H1 (cell line): ENCODE measurements at regions not wholly inside any gene's neighbourhood (a gene's known extent, or its start where the extent isn't known, plus 50 kb on each side); places are given as distances from the start of the nearest gene placed in this dataset.

Experiments used
- CTCF ChIA-PET: fragments of 300-600 bp; sonication (Branson Sonifier 250); formaldehyde crosslinking; loops from one replicate; lab custom pipeline; 2021; ENCODE audit not compliant: partially characterized antibody; lab: Charles Lee
- POLR2A ChIA-PET: fragments of 300-600 bp; sonication (Branson Sonifier 250); formaldehyde crosslinking; loops from one replicate; lab custom pipeline; 2021; ENCODE audit warnings: inconsistent platforms; ENCODE audit not compliant: partially characterized antibody; lab: Charles Lee
- DNase-seq, 2 experiments: peaks; one replicate each; pipeline versions ENCODE4 v3.0.0 to v3.0.0-alpha.2; 2010 to 2022; ENCODE audit warnings: low spot score in 2 of 2, low read depth in 1 of 2, mixed read lengths in 1 of 2
- FAIRE-seq: peaks from 2 replicates; lab custom pipeline; 2011; peaks lifted over from hg19 to GRCh38; lab: Jason Lieb, UNC
- H2AFZ ChIP-seq: 2 replicates; pipeline ENCODE4 v1.8.1; 2012; ENCODE audit warnings: low read length, inconsistent platforms
- H2AK5ac ChIP-seq: 2 replicates; pipeline ENCODE4 v1.6.1; 2013; ENCODE audit warnings: low read depth, low read length
- H2BK120ac ChIP-seq: replicated peaks from 2 replicates; pipeline ENCODE3; 2013; ENCODE audit warnings: low read depth, low read length, inconsistent platforms
- H2BK12ac ChIP-seq: 2 replicates; pipeline ENCODE4 v1.6.1; 2013; ENCODE audit warnings: low read depth, low read length
- H2BK15ac ChIP-seq: 2 replicates; pipeline ENCODE4 v1.6.1; 2013; ENCODE audit warnings: low read length
- H2BK20ac ChIP-seq: 2 replicates; pipeline ENCODE4 v1.6.1; 2013; ENCODE audit warnings: low read length
- H2BK5ac ChIP-seq: 2 replicates; pipeline ENCODE4 v1.6.1; 2013; ENCODE audit warnings: low read depth, low read length
- H3K14ac ChIP-seq: 2 replicates; pipeline ENCODE4 v1.6.1; 2013; ENCODE audit warnings: inconsistent platforms; ENCODE audit not compliant: insufficient read length
- H3K18ac ChIP-seq: 2 replicates; pipeline ENCODE4 v1.6.1; 2013; ENCODE audit warnings: low read length; ENCODE audit errors: extremely low read depth
- H3K23ac ChIP-seq: 2 replicates; pipeline ENCODE4 v1.6.1; 2013; ENCODE audit warnings: inconsistent platforms; ENCODE audit not compliant: insufficient read length
- H3K23me2 ChIP-seq: 2 replicates; pipeline ENCODE4 v1.6.1; 2013; ENCODE audit warnings: low read depth, low read length
- H3K27ac ChIP-seq: 2 replicates; pipeline ENCODE4 v1.6.1; 2011; ENCODE audit warnings: low read depth, low read length, inconsistent platforms
- H3K27me3 ChIP-seq, 4 experiments: replicated peaks in 1 of 4; 1 replicate in 1 of 4; 2 replicates in 3 of 4; pipeline versions ENCODE4 v1.6.1 to v1.8.1; 2011 to 2013; ENCODE audit warnings: low read length in 3 of 4, mild to moderate bottlenecking in 3 of 4, inconsistent platforms in 2 of 4, mixed read lengths in 2 of 4, moderate library complexity in 1 of 4; ENCODE audit not compliant: control insufficient read depth in 3 of 4, insufficient read depth in 3 of 4; ENCODE audit errors: extremely low read depth in 1 of 4
- H3K36me3 ChIP-seq, 4 experiments: 2 replicates each; pipeline versions ENCODE4 v1.6.1 to v1.8.1; 2011 to 2013; ENCODE audit warnings: mild to moderate bottlenecking in 4 of 4, low read length in 3 of 4, moderate library complexity in 2 of 4, control low read depth in 1 of 4, inconsistent platforms in 1 of 4; ENCODE audit not compliant: insufficient read depth in 4 of 4, control insufficient read depth in 2 of 4
- H3K4ac ChIP-seq: replicated peaks from 2 replicates; pipeline ENCODE3; 2013; ENCODE audit warnings: low read length, low read depth, mixed read lengths, inconsistent platforms; ENCODE audit not compliant: insufficient read length
- H3K4me1 ChIP-seq, 4 experiments: replicated peaks in 1 of 4; 1 replicate in 1 of 4; 2 replicates in 3 of 4; pipeline versions ENCODE4 v1.6.1 to v1.8.1; 2011 to 2013; ENCODE audit warnings: low read length in 3 of 4, inconsistent platforms in 2 of 4, mixed read lengths in 1 of 4; ENCODE audit not compliant: insufficient read depth in 4 of 4, control insufficient read depth in 3 of 4
- H3K4me2 ChIP-seq, 2 experiments: 2 replicates each; pipeline versions ENCODE4 v1.6.1 to v1.8.1; 2011 to 2013; ENCODE audit warnings: low read depth in 2 of 2, low read length in 2 of 2, control low read depth in 1 of 2, inconsistent platforms in 1 of 2, mild to moderate bottlenecking in 1 of 2; ENCODE audit not compliant: insufficient read depth in 1 of 2
- H3K4me3 ChIP-seq, 4 experiments: fragments of 200-600, 300-600 bp in 1 of 4; sonication (generic), shearing (Covaris generic), sonication (Bioruptor Twin) in 1 of 4; 2 replicates each; pipeline versions ENCODE4 v1.5.1 to v1.8.1; 2011 to 2016; ENCODE audit warnings: low read length in 4 of 4, low read depth in 3 of 4, control low read depth in 2 of 4, inconsistent platforms in 2 of 4, mild to moderate bottlenecking in 2 of 4, mixed read lengths in 1 of 4, moderate library complexity in 1 of 4; ENCODE audit not compliant: insufficient read depth in 2 of 4; ENCODE audit errors: extremely low read depth in 1 of 4
- H3K56ac ChIP-seq: replicated peaks from 2 replicates; pipeline ENCODE3; 2013; ENCODE audit warnings: low read depth, mild to moderate bottlenecking, mixed read lengths, low read length, inconsistent platforms; ENCODE audit not compliant: insufficient read length
- H3K79me1 ChIP-seq: 2 replicates; pipeline ENCODE4 v1.6.1; 2013; ENCODE audit warnings: low read depth, low read length, control low read depth
- H3K79me2 ChIP-seq, 2 experiments: 2 replicates each; pipeline versions ENCODE4 v1.6.1 to v1.8.1; 2012 to 2013; ENCODE audit warnings: low read length in 2 of 2, mild to moderate bottlenecking in 2 of 2, inconsistent platforms in 1 of 2; ENCODE audit not compliant: insufficient read depth in 2 of 2, control insufficient read depth in 1 of 2
- H3K9ac ChIP-seq, 4 experiments: replicated peaks in 1 of 4; 1 replicate in 1 of 4; 2 replicates in 3 of 4; pipeline versions ENCODE4 v1.6.1 to v1.8.1; 2011 to 2013; ENCODE audit warnings: low read depth in 3 of 4, low read length in 3 of 4, control low read depth in 2 of 4, mild to moderate bottlenecking in 2 of 4, moderate library complexity in 2 of 4, inconsistent platforms in 1 of 4; ENCODE audit errors: extremely low read depth in 1 of 4
- H3K9me3 ChIP-seq, 2 experiments: 2 replicates each; pipeline versions ENCODE4 v1.6.1 to v1.8.1; 2012 to 2013; ENCODE audit warnings: mild to moderate bottlenecking in 2 of 2, moderate library complexity in 2 of 2, control low read depth in 1 of 2, inconsistent platforms in 1 of 2, low read depth in 1 of 2, low read length in 1 of 2, mixed read lengths in 1 of 2; ENCODE audit not compliant: insufficient read depth in 2 of 2
- H4K20me1 ChIP-seq, 2 experiments: replicated peaks in 1 of 2; 2 replicates each; pipeline versions ENCODE3 to v1.8.1; 2011 to 2013; ENCODE audit warnings: inconsistent platforms in 2 of 2, low read length in 2 of 2, mild to moderate bottlenecking in 1 of 2; ENCODE audit not compliant: insufficient read depth in 2 of 2, control insufficient read depth in 1 of 2
- H4K5ac ChIP-seq: 2 replicates; pipeline ENCODE4 v1.6.1; 2013; ENCODE audit warnings: low read length, low read depth, mixed read lengths, inconsistent platforms; ENCODE audit not compliant: insufficient read length
- H4K8ac ChIP-seq: 2 replicates; pipeline ENCODE4 v1.8.0; 2013; ENCODE audit warnings: mild to moderate bottlenecking, moderate library complexity, low read length, inconsistent platforms; ENCODE audit not compliant: insufficient read depth; ENCODE audit errors: extremely low read depth
- H4K91ac ChIP-seq: replicated peaks from 2 replicates; pipeline ENCODE3; 2013; ENCODE audit warnings: low read length, mixed read lengths, inconsistent platforms; ENCODE audit not compliant: insufficient read length
- NRF1 ChIP-seq: IDR thresholded peaks from 2 replicates; pipeline ENCODE4 v1.6.1; 2011; ENCODE audit warnings: mild to moderate bottlenecking, low read depth, low read length, improper control_type of control experiment
- POLR2A ChIP-seq, 2 experiments: IDR thresholded peaks; 1 replicate in 1 of 2; 2 replicates in 1 of 2; pipeline ENCODE4 v1.6.1; 2011; ENCODE audit warnings: low read depth in 2 of 2, low read length in 2 of 2, mild to moderate bottlenecking in 2 of 2; ENCODE audit errors: control extremely low read depth in 1 of 2
- SP1 ChIP-seq: IDR thresholded peaks from 2 replicates; pipeline ENCODE4 v1.6.1; 2011; ENCODE audit warnings: low read depth, low read length
- TBP ChIP-seq: IDR thresholded peaks from 2 replicates; pipeline ENCODE4 v1.6.1; 2011; ENCODE audit warnings: low read depth, low read length, improper control_type of control experiment
- WGBS, 2 experiments: shearing (Covaris generic) in 1 of 2; methylation state at CpG; one replicate each; pipeline versions ENCODE4 v1.1.6 to v1.1.7; 2013 to 2015; ENCODE audit warnings: low lambda C conversion rate in 2 of 2, mixed read lengths in 2 of 2, inconsistent platforms in 1 of 2, low coverage in 1 of 2, missing lambda C conversion rate in 1 of 2; ENCODE audit not compliant: insufficient replicate concordance in 2 of 2, insufficient coverage in 1 of 2, insufficient read length in 1 of 2; ENCODE audit errors: extremely low coverage in 1 of 2, missing lambda C conversion rate in 1 of 2; 5-methylcytosine and 5-hydroxymethylcytosine counted together

- Histone ChIP-seq H2BK120ac (no peak overlapping the region), H4K20me1 (no peaks in the 10 kb centered on the region), H2BK5ac (no peak overlapping the region), H3K4me2 (no peak overlapping the region), H3K79me2 (no peaks in the 10 kb centered on the region)
- TF ChIP-seq SP1 (no peak), NRF1 (no peak), TBP (no peak), POLR2A (IDR thresholded peaks at IDR 0.05; ENCODE audit: control extremely low read depth in 1 of 2, low read depth in 2 of 2, low read length in 2 of 2) (no peak)
- TF ChIP-seq, all 59 proteins: peak for 0
- no peak overlapping the region for H2BK15ac ChIP-seq
- H3K23ac ChIP-seq, result no peak overlapping the region
- H2AK5ac ChIP-seq, result no peak overlapping the region
- no peak overlapping the region for H3K4me3 ChIP-seq
- H3K79me1 ChIP-seq, result no peaks in the 10 kb centered on the region
- ChIA-PET CTCF (no interaction called here), POLR2A (no interaction called here)
- no peak overlapping the region for H3K9ac ChIP-seq
- DNase-seq (no peak), FAIRE-seq (no peak)
- H2AFZ ChIP-seq, result no peak overlapping the region
- 94% methylated on average over 1 of the region's 1 CpG; no CpG with 5 or more reads in 1 of the 2 experiments for WGBS, 2 experiments
- no peaks in the 10 kb centered on the region for H3K36me3 ChIP-seq
- H3K9me3 ChIP-seq, result peaks cover 6 to 11% of the 10 kb centered on the region in 2 experiments; a peak in 3 of 4 replicates
- H3K18ac ChIP-seq, result no peak overlapping the region
- H3K27ac ChIP-seq, result no peak overlapping the region
- no peak overlapping the region for H3K56ac ChIP-seq
- no peaks in the 10 kb centered on the region for H3K4me1 ChIP-seq
- no peak overlapping the region for H4K8ac ChIP-seq
- H2BK20ac ChIP-seq, result no peak overlapping the region
- H3K14ac ChIP-seq, result no peak overlapping the region
- H4K5ac ChIP-seq, result no peak overlapping the region
- no peak overlapping the region for H2BK12ac ChIP-seq
- H3K23me2 ChIP-seq, result no peaks in the 10 kb centered on the region
- no peak overlapping the region for H3K4ac ChIP-seq
- no peaks in the 10 kb centered on the region for H3K27me3 ChIP-seq
- H4K91ac ChIP-seq, result no peak overlapping the region
Observed at GRCh38 chr2:234204480-234204879, 154.0 kb downstream of the SPP2 start.
